Endothelial cell of umbilical vein (primary cell): ENCODE measurements at regions not wholly inside any gene's neighbourhood (a gene's known extent, or its start where the extent isn't known, plus 50 kb on each side); places are given as distances from the start of the nearest gene placed in this dataset.

Experiments used
- BruUV-seq: library from RNA; stranded (reverse); fragments of 400-500 nt; replicated peaks from 2 replicates; lab custom pipeline; 2021; lab: Mats Ljungman, UMichigan
- CTCF ChIA-PET: fragments of 300-600, 350-600 bp; sonication (Branson Sonifier 250); formaldehyde crosslinking; loops from one replicate; lab custom pipeline; 2021; ENCODE audit warnings: antibody characterized with exemption, inconsistent platforms; lab: Charles Lee
- POLR2A ChIA-PET: fragments of 300-600, 350-600 bp; sonication (Branson Sonifier 250); formaldehyde crosslinking; loops from one replicate; lab custom pipeline; 2021; ENCODE audit warnings: antibody characterized with exemption, inconsistent platforms; lab: Charles Lee
- DNase-seq: peaks from one replicate; pipeline ENCODE4 v3.0.0-alpha.2; 2011; ENCODE audit warnings: low read depth, low spot score
- FAIRE-seq: peaks from 2 replicates; lab custom pipeline; 2011; peaks lifted over from hg19 to GRCh38; lab: Jason Lieb, UNC
- H2AFZ ChIP-seq: 2 replicates; pipeline ENCODE4 v1.6.0; 2012; ENCODE audit warnings: low read depth, low read length, control low read depth, inconsistent platforms
- H3K27ac ChIP-seq: 2 replicates; pipeline ENCODE4 v1.5.1; 2011; ENCODE audit warnings: low read depth, mild to moderate bottlenecking, control low read depth, low read length, moderate library complexity; ENCODE audit not compliant: insufficient read depth
- H3K27me3 ChIP-seq, 2 experiments: 2 replicates each; pipeline versions ENCODE4 v1.6.0 to v1.6.1; 2011; ENCODE audit warnings: low read length in 2 of 2, mixed read lengths in 1 of 2; ENCODE audit not compliant: control insufficient read depth in 2 of 2, insufficient read depth in 2 of 2
- H3K36me3 ChIP-seq, 2 experiments: 2 replicates in 1 of 2; 3 replicates in 1 of 2; pipeline ENCODE4 v1.5.1; 2011; ENCODE audit warnings: low read length in 2 of 2, mild to moderate bottlenecking in 1 of 2, moderate library complexity in 1 of 2; ENCODE audit not compliant: control insufficient read depth in 2 of 2, insufficient read depth in 2 of 2; ENCODE audit errors: extremely low read depth in 1 of 2
- H3K4me1 ChIP-seq: 3 replicates; pipeline ENCODE4 v1.5.1; 2011; ENCODE audit warnings: mild to moderate bottlenecking, low read length; ENCODE audit not compliant: control insufficient read depth, insufficient read depth; ENCODE audit errors: extremely low read depth
- H3K4me2 ChIP-seq: 2 replicates; pipeline ENCODE4 v1.6.1; 2011; ENCODE audit warnings: low read length, control low read depth, mixed read lengths; ENCODE audit not compliant: insufficient read depth
- H3K4me3 ChIP-seq, 3 experiments: fragments of 200-600 bp in 1 of 3; sonication (generic), shearing (Covaris generic) in 1 of 3; replicated peaks in 1 of 3; 2 replicates each; pipeline ENCODE4 v1.5.1; 2011 to 2016; ENCODE audit warnings: control low read depth in 3 of 3, low read length in 3 of 3, mild to moderate bottlenecking in 2 of 3, inconsistent platforms in 1 of 3, low read depth in 1 of 3, moderate library complexity in 1 of 3; ENCODE audit not compliant: insufficient read depth in 1 of 3
- H3K79me2 ChIP-seq: 2 replicates; pipeline ENCODE4 v1.6.0; 2012; ENCODE audit warnings: low read length, inconsistent platforms; ENCODE audit not compliant: control insufficient read depth, insufficient read depth
- H3K9ac ChIP-seq: replicated peaks from 2 replicates; pipeline ENCODE3; 2011; ENCODE audit warnings: low read length, control low read depth; ENCODE audit not compliant: insufficient read depth; ENCODE audit errors: extremely low read depth
- H3K9me1 ChIP-seq: replicated peaks from 3 replicates; pipeline ENCODE4 v1.6.0; 2011; ENCODE audit warnings: mild to moderate bottlenecking, low read length; ENCODE audit not compliant: control insufficient read depth, insufficient read depth; ENCODE audit errors: extremely low read depth
- H3K9me3 ChIP-seq: replicated peaks from 2 replicates; pipeline ENCODE4 v1.5.1; 2012; ENCODE audit warnings: low read length, inconsistent platforms; ENCODE audit not compliant: control insufficient read depth, insufficient read depth
- H4K20me1 ChIP-seq: replicated peaks from 2 replicates; pipeline ENCODE3; 2011; ENCODE audit warnings: mild to moderate bottlenecking, low read length; ENCODE audit not compliant: control insufficient read depth, insufficient read depth; ENCODE audit errors: extremely low read depth
- EZH2 ChIP-seq: IDR thresholded peaks from 2 replicates; pipeline ENCODE4 v1.6.1; 2012; ENCODE audit warnings: borderline replicate concordance, low read depth, mild to moderate bottlenecking, moderate library complexity, low read length, inconsistent platforms; ENCODE audit not compliant: severe bottlenecking
- FOS ChIP-seq: IDR thresholded peaks from 2 replicates; pipeline ENCODE4 v1.6.1; 2011; ENCODE audit warnings: mild to moderate bottlenecking, low read length, moderate library complexity, borderline replicate concordance; ENCODE audit not compliant: insufficient read depth
- GATA2 ChIP-seq: IDR thresholded peaks from 2 replicates; pipeline ENCODE4 v1.7.0; 2011; ENCODE audit warnings: low read depth, mild to moderate bottlenecking, moderate library complexity, mixed read lengths, low read length; ENCODE audit not compliant: insufficient read length, insufficient read depth
- JUN ChIP-seq: IDR thresholded peaks from 2 replicates; pipeline ENCODE4 v1.6.1; 2011; ENCODE audit warnings: borderline replicate concordance, low read depth; ENCODE audit not compliant: insufficient read length, insufficient read depth
- MYC ChIP-seq: IDR thresholded peaks from one replicate; pipeline ENCODE4 v1.6.1; 2011; ENCODE audit warnings: mild to moderate bottlenecking, low read depth, low read length
- POLR2A ChIP-seq: IDR thresholded peaks from 2 replicates; pipeline ENCODE4 v1.6.1; 2012; ENCODE audit warnings: low read depth, mild to moderate bottlenecking, control low read depth, low read length
- POLR2AphosphoS5 ChIP-seq: IDR thresholded peaks from 2 replicates; pipeline ENCODE4 v1.6.1; 2012; ENCODE audit warnings: low read depth, mild to moderate bottlenecking, control low read depth, low read length, moderate library complexity; ENCODE audit not compliant: insufficient read depth
- dilution Hi-C: fragments of 300-500 bp; cut with MboI; formaldehyde crosslinking; loops from one replicate; pipeline ENCODE4 v1.15.0; 2019; ENCODE audit warnings: low sequenced_read_pairs; ENCODE audit not compliant: extremely low pct_ligation_motif_present
- intact Hi-C: fragments of 100-400 bp; cut with micrococcal nuclease; formaldehyde crosslinking; loops from one replicate; pipeline ENCODE4 v1.10.0; 2022
- TF ChIP-seq, protein P1 (sequence below): IDR thresholded peaks from 2 replicates; pipeline ENCODE4 v1.6.1; 2011; ENCODE audit not compliant: insufficient read depth, insufficient read length
- TF ChIP-seq, protein P2 (sequence below), 2 donors: IDR thresholded peaks; 1 replicate in 1 of 2; 2 replicates in 1 of 2; pipeline ENCODE4 v1.5.1; 2011; ENCODE audit warnings: low read length in 2 of 2, mild to moderate bottlenecking in 2 of 2, moderate library complexity in 2 of 2, control low read depth in 1 of 2, inconsistent platforms in 1 of 2, low read depth in 1 of 2; ENCODE audit not compliant: insufficient read depth in 1 of 2; ENCODE audit errors: extremely low read depth in 1 of 2

DNA sequence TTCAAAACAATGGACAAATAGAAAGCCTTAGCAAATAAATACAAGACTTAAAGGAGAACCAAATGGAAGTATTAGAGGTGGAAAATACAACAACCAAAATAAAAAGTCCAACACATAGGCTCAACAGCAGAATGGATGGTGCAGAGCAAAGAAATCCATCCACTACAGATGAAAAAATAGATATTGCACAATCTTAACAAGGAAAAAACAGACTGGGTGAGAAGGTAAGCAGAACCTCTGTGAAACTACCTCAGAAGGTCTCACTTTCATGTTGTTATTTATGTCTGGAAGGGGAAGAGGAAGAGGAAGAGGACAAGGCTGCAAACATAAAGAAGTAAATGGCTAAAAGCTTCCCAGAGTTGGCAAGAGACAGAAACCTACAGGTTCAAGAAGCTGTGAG lies 158.7 kb upstream of the NBPF11 start:
- intact Hi-C loops (no loop called here), dilution Hi-C loops (no loop called here)
- Histone ChIP-seq H3K4me1 (no peaks in the 10 kb centered on the region), H2AFZ (no peak overlapping the region), H3K4me2 (no peak overlapping the region), H3K4me3 (no peak overlapping the region), H3K36me3 (no peaks in the 10 kb centered on the region), H3K9me1 (no peaks in the 10 kb centered on the region), H4K20me1 (no peaks in the 10 kb centered on the region), H3K79me2 (no peaks in the 10 kb centered on the region), H3K27me3 (peaks cover 42 to 59% of the 10 kb centered on the region in 2 experiments), H3K9ac (no peak overlapping the region), H3K9me3 (no peaks in the 10 kb centered on the region), H3K27ac (no peak overlapping the region)
- TF ChIP-seq POLR2AphosphoS5, result no peak
- TF ChIP-seq, protein P1, sequence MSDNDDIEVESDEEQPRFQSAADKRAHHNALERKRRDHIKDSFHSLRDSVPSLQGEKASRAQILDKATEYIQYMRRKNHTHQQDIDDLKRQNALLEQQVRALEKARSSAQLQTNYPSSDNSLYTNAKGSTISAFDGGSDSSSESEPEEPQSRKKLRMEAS, result no peak
- TF ChIP-seq, protein P2, sequence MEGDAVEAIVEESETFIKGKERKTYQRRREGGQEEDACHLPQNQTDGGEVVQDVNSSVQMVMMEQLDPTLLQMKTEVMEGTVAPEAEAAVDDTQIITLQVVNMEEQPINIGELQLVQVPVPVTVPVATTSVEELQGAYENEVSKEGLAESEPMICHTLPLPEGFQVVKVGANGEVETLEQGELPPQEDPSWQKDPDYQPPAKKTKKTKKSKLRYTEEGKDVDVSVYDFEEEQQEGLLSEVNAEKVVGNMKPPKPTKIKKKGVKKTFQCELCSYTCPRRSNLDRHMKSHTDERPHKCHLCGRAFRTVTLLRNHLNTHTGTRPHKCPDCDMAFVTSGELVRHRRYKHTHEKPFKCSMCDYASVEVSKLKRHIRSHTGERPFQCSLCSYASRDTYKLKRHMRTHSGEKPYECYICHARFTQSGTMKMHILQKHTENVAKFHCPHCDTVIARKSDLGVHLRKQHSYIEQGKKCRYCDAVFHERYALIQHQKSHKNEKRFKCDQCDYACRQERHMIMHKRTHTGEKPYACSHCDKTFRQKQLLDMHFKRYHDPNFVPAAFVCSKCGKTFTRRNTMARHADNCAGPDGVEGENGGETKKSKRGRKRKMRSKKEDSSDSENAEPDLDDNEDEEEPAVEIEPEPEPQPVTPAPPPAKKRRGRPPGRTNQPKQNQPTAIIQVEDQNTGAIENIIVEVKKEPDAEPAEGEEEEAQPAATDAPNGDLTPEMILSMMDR (IDR thresholded peaks at IDR 0.05; ENCODE audit: extremely low read depth in 1 of 2, insufficient read depth in 1 of 2, low read depth in 1 of 2, low read length in 2 of 2), result no peak
- no peak for TF ChIP-seq POLR2A
- TF ChIP-seq GATA2, result no peak
- no peak for TF ChIP-seq MYC
- no peak for TF ChIP-seq FOS
- no peak for TF ChIP-seq JUN
- no peak for TF ChIP-seq EZH2
- FAIRE-seq, result no peak
- ChIA-PET POLR2A (no interaction called here), CTCF (no interaction called here)
- no TSS peak for BruUV-seq
- no peak for DNase-seq
